PFSK-1 (cell line): ENCODE measurements at regions not wholly inside any gene's neighbourhood (a gene's known extent, or its start where the extent isn't known, plus 50 kb on each side); places are given as distances from the start of the nearest gene placed in this dataset.

Experiments
- POLR2AphosphoS5 ChIP-seq: IDR thresholded peaks from 2 replicates; pipeline ENCODE4 v1.6.1; 2012; ENCODE audit warnings: low read depth, mild to moderate bottlenecking, control low read depth, low read length, moderate library complexity
- REST ChIP-seq, 2 experiments: IDR thresholded peaks; 2 replicates each; pipeline versions ENCODE4 v1.6.1 to v1.8.0; 2011 to 2012; ENCODE audit warnings: low read depth in 2 of 2, low read length in 2 of 2, control low read depth in 1 of 2, inconsistent platforms in 1 of 2, mild to moderate bottlenecking in 1 of 2, moderate library complexity in 1 of 2; ENCODE audit not compliant: insufficient read depth in 1 of 2
- SIN3A ChIP-seq: IDR thresholded peaks from 2 replicates; pipeline ENCODE4 v1.6.1; 2012; ENCODE audit warnings: mild to moderate bottlenecking, low read length, moderate library complexity, borderline replicate concordance; ENCODE audit not compliant: insufficient read depth
- TAF1 ChIP-seq: IDR thresholded peaks from 2 replicates; pipeline ENCODE4 v1.6.1; 2012; ENCODE audit warnings: low read length, control low read depth, borderline replicate concordance; ENCODE audit not compliant: insufficient read depth

- TF ChIP-seq SIN3A (no peak), TAF1 (no peak), REST (IDR thresholded peaks at IDR 0.05; ENCODE audit: insufficient read depth in 1 of 2, low read depth in 2 of 2, low read length in 2 of 2) (no peak), POLR2AphosphoS5 (no peak)
Observed at GRCh38 chr3:31010491-31010890, 116.0 kb upstream of the GADL1 start.
